Spleen (tissue), 11 donors: ENCODE measurements at regions not wholly inside any gene's neighbourhood (a gene's known extent, or its start where the extent isn't known, plus 50 kb on each side); places are given as distances from the start of the nearest gene placed in this dataset.

Source experiments
- DNase-seq: peaks from one replicate; pipeline ENCODE4 v3.0.0-alpha.2; 2020
- H3K27ac ChIP-seq, 8 donors: fragments of 200-600 bp; sonication (generic) in 7 of 8; 1 replicate in 4 of 8; 2 replicates in 4 of 8; pipeline versions ENCODE4 v1.5.0 to v1.8.0; 2016 to 2021; ENCODE audit warnings: inconsistent platforms in 4 of 8, mild to moderate bottlenecking in 4 of 8, moderate library complexity in 1 of 8
- H3K27me3 ChIP-seq, 7 donors: fragments of 200-600 bp; sonication (generic) in 6 of 7; replicated peaks in 1 of 7; 1 replicate in 4 of 7; 2 replicates in 3 of 7; pipeline versions ENCODE4 v1.5.0 to v1.8.0; 2016 to 2021; ENCODE audit warnings: inconsistent platforms in 3 of 7, mild to moderate bottlenecking in 1 of 7
- H3K36me3 ChIP-seq, 6 donors: fragments of 200-600 bp; sonication (generic) in 5 of 6; 1 replicate in 4 of 6; 2 replicates in 2 of 6; pipeline versions ENCODE4 v1.5.0 to v1.8.0; 2016 to 2021; ENCODE audit warnings: inconsistent platforms in 2 of 6
- H3K4me1 ChIP-seq, 6 donors: fragments of 200-600 bp; sonication (generic) in 5 of 6; 1 replicate in 3 of 6; 2 replicates in 3 of 6; pipeline versions ENCODE4 v1.5.0 to v1.8.0; 2016 to 2021; ENCODE audit warnings: inconsistent platforms in 3 of 6
- H3K4me3 ChIP-seq, 8 donors: fragments of 200-600 bp; sonication (generic) in 7 of 8; 1 replicate in 4 of 8; 2 replicates in 4 of 8; pipeline versions ENCODE4 v1.5.0 to v1.8.0; 2016 to 2021; ENCODE audit warnings: inconsistent platforms in 4 of 8, mild to moderate bottlenecking in 4 of 8, moderate library complexity in 2 of 8
- H3K9me3 ChIP-seq, 8 donors: fragments of 200-600 bp; sonication (generic) in 7 of 8; 1 replicate in 4 of 8; 2 replicates in 4 of 8; pipeline versions ENCODE4 v1.5.0 to v1.8.0; 2016 to 2021; ENCODE audit warnings: inconsistent platforms in 4 of 8
- POLR2A ChIP-seq, 3 donors: fragments of 450-650 bp; IDR thresholded peaks; one replicate each; pipeline ENCODE4 v1.5.1; 2017; ENCODE audit warnings: antibody characterized with exemption in 3 of 3, mild to moderate bottlenecking in 1 of 3
- POLR2AphosphoS5 ChIP-seq, 3 donors: sonication (generic); formaldehyde crosslinking; IDR thresholded peaks; one replicate each; pipeline ENCODE4 v1.5.1; 2017; ENCODE audit warnings: antibody characterized with exemption in 3 of 3
- WGBS, 5 donors: extraction: QIAGEN DNeasy Blood & Tissue Kit in 3 of 5; methylation state at CpG; one replicate each; pipeline versions ENCODE4 v1.1.5 to v1.1.7; 2013 to 2018; 5-methylcytosine and 5-hydroxymethylcytosine counted together
- intact Hi-C: fragments of 100-400 bp; cut with DNase I; formaldehyde crosslinking; loops from one replicate; pipeline ENCODE4 v1.15.0; 2023; ENCODE audit warnings: low total_unique reads
- TF ChIP-seq, protein P1 (sequence below), 11 experiments: fragments of 200-600 bp in 7 of 11; fragments of 450-650 bp in 4 of 11; sonication (generic) in 4 of 11; IDR thresholded peaks in 8 of 11; conservative IDR thresholded peaks in 3 of 11; 1 replicate in 7 of 11; 2 replicates in 4 of 11; pipeline versions ENCODE4 v1.4.0 to v1.8.0; 2016 to 2021; ENCODE audit warnings: antibody characterized with exemption in 11 of 11, inconsistent platforms in 4 of 11, mild to moderate bottlenecking in 1 of 11
- donor health status: healthy with polysubstance abuse.
- donor health status: DM: no; HTN: no; CAD: no; lungs with moderate emphysema.
- donor health status: DM: no; HTN: no; CAD: no.
- donor health status: Bipolar disorder and iron deficiency.
- donor health status: healthy.
- donor health status: DM: no; HTN: no; CAD: no.
- donor health status: DM: yes; HTN: yes; CAD: no.

- Histone ChIP-seq H3K36me3 (no peaks in the 10 kb centered on the region), H3K4me1 (no peaks in the 10 kb centered on the region), H3K27ac (no peak overlapping the region), H3K9me3 (no peaks in the 10 kb centered on the region), H3K4me3 (no peak overlapping the region), H3K27me3 (no peaks in the 10 kb centered on the region)
- intact Hi-C loops, result no loop called here
- WGBS, 5 donors, result 90 to 95% (median 91%) methylated on average over 8 of the region's 8 CpGs
- no peak for DNase-seq
- TF ChIP-seq, protein P1, sequence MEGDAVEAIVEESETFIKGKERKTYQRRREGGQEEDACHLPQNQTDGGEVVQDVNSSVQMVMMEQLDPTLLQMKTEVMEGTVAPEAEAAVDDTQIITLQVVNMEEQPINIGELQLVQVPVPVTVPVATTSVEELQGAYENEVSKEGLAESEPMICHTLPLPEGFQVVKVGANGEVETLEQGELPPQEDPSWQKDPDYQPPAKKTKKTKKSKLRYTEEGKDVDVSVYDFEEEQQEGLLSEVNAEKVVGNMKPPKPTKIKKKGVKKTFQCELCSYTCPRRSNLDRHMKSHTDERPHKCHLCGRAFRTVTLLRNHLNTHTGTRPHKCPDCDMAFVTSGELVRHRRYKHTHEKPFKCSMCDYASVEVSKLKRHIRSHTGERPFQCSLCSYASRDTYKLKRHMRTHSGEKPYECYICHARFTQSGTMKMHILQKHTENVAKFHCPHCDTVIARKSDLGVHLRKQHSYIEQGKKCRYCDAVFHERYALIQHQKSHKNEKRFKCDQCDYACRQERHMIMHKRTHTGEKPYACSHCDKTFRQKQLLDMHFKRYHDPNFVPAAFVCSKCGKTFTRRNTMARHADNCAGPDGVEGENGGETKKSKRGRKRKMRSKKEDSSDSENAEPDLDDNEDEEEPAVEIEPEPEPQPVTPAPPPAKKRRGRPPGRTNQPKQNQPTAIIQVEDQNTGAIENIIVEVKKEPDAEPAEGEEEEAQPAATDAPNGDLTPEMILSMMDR (IDR thresholded peaks at IDR 0.05 in 8 of 11, conservative IDR thresholded peaks at IDR 0.05 in 3 of 11), result no peak
- no peak for TF ChIP-seq POLR2A (IDR thresholded peaks at IDR 0.05)
- TF ChIP-seq POLR2AphosphoS5 (IDR thresholded peaks at IDR 0.05), result no peak
These were observed 76.4 kb upstream of the WWC2 start for GRCh38 chr4:183022617-183023016.

GRCh38 chr4:183017962-183018361 is 81.1 kb upstream of the WWC2 start:
- Histone ChIP-seq H3K36me3 (no peaks in the 10 kb centered on the region), H3K4me1 (no peaks in the 10 kb centered on the region), H3K27ac (no peak overlapping the region), H3K4me3 (no peak overlapping the region), H3K27me3 (peaks cover 0 to 14% (median 0%) of the 10 kb centered on the region in 7 donors), H3K9me3 (no peaks in the 10 kb centered on the region)
- TF ChIP-seq POLR2AphosphoS5 (IDR thresholded peaks at IDR 0.05), result no peak
- TF ChIP-seq, protein P1 (IDR thresholded peaks at IDR 0.05 in 8 of 11, conservative IDR thresholded peaks at IDR 0.05 in 3 of 11), result no peak
- no peak for DNase-seq
- intact Hi-C loops, result no loop called here
- 81 to 89% (median 85%) methylated on average over 6 of the region's 6 CpGs for WGBS, 5 donors

DNA sequence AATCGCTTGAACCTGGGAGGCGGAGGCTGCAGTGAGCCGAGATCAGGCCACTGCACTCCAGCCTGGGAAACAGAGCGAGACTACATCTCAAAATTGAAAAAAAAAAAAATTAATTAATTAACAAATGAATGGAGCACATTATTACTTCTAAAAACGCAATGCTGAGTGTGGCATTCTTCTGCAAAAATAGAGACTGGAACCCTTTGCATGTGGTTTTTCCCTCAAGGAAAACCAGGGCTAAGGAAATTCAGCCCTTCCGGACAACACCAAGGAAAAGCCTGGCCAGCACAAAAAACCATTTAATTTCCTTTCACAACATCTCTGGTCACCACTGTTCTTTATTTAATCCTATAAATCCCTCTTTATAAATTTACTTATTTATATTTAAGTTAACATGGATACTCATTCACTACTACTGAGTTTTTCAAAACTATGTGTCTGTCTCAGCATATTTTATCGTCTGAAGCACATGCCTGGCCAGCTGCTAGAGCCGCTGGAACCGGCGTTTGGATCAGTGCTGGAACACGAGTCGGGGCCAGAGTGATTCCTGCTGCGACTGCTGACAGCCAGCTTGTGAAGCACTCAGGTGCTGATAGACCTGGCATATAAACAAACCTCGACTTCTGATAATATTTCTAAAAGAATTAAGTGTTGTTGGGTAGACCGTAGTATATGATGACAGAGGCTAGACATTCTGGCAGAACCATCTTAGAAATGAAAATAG is 84.5 kb upstream of the WWC2 start:
- no peak for TF ChIP-seq POLR2AphosphoS5 (IDR thresholded peaks at IDR 0.05)
- TF ChIP-seq, protein P1 (IDR thresholded peaks at IDR 0.05 in 8 of 11, conservative IDR thresholded peaks at IDR 0.05 in 3 of 11), result no peak
- no peak for TF ChIP-seq POLR2A (IDR thresholded peaks at IDR 0.05)
- intact Hi-C loops, result no loop called here
- no peaks in the 10 kb centered on the region for H3K36me3 ChIP-seq
- WGBS, 5 donors, result 81 to 90% (median 89%) methylated on average over 15 of the region's 15 CpGs
- no peak for DNase-seq
- H3K9me3 ChIP-seq, result no peaks in the 10 kb centered on the region
- H3K4me3 ChIP-seq, result no peak overlapping the region
- H3K27me3 ChIP-seq, result peaks cover 0 to 24% (median 0%) of the 10 kb centered on the region in 7 donors
- H3K27ac ChIP-seq, result no peak overlapping the region
- no peaks in the 10 kb centered on the region for H3K4me1 ChIP-seq

- Histone ChIP-seq H3K9me3 (no peaks in the 10 kb centered on the region), H3K4me1 (no peaks in the 10 kb centered on the region), H3K27ac (no peak overlapping the region), H3K36me3 (no peaks in the 10 kb centered on the region), H3K4me3 (no peak overlapping the region), H3K27me3 (peaks cover 0 to 24% (median 0%) of the 10 kb centered on the region in 7 donors)
- intact Hi-C loops, result no loop called here
- DNase-seq, result no peak
- TF ChIP-seq POLR2AphosphoS5 (IDR thresholded peaks at IDR 0.05) (no peak), POLR2A (IDR thresholded peaks at IDR 0.05) (no peak)
- TF ChIP-seq, protein P1 (IDR thresholded peaks at IDR 0.05 in 8 of 11, conservative IDR thresholded peaks at IDR 0.05 in 3 of 11), result no peak
- 73 to 93% (median 87%) methylated on average over 10 of the region's 10 CpGs for WGBS, 5 donors
These were observed 85.4 kb upstream of the WWC2 start for GRCh38 chr4:183013730-183014002.
